ENCODE measurements at regions not wholly inside any gene's neighbourhood (a gene's known extent, or its start where the extent isn't known, plus 50 kb on each side); places are given as distances from the start of the nearest gene placed in this dataset.

GRCh38 chr5:4182144-4182543 is 586.5 kb downstream of the IRX1 start:
- no peak for TF ChIP-seq ZBTB1 (tag by site-specific recombination; IDR thresholded peaks at IDR 0.05)
- Histone ChIP-seq H3K36me3 (ENCODE audit: control insufficient read depth in 2 of 2, insufficient read depth in 1 of 2, low read length in 2 of 2) (no peaks in the 10 kb centered on the region), H3K27ac (ENCODE audit: extremely low read depth, low read depth, low read length) (no peak overlapping the region), H3K4me3 (ENCODE audit: low read depth, low read length) (no peak overlapping the region), H3K9me3 (ENCODE audit: control insufficient read depth, insufficient read depth, low read depth, low read length) (no peaks in the 10 kb centered on the region), H3K4me1 (ENCODE audit: control insufficient read depth, insufficient read depth, low read length) (no peaks in the 10 kb centered on the region)
- POLR2A ChIA-PET, result no interaction called here
- CTCF ChIA-PET, result no interaction called here

DNA sequence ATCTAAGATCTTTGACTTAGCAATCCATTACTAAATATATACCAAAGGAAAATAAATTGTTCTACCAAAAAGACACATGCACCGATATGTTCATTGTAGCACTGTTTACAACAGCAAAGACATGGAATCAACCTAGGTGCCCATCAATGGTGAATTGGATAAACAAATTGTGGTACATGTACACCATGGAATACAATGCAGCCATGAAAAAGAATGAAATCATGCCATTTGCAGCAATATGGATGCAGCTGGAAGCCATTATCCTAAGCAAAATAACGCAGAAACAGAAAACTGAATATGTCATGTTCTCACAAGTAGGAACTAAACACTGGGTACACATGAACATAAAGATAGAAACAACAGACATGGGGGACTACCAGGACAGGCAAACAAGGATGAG is 589.5 kb downstream of the IRX1 start:
- no peak overlapping the region for H3K27ac ChIP-seq (ENCODE audit: extremely low read depth, low read depth, low read length)
- H3K4me3 ChIP-seq (ENCODE audit: low read depth, low read length), result no peak overlapping the region
- ChIA-PET POLR2A (no interaction called here), CTCF (no interaction called here)
- H3K9me3 ChIP-seq (ENCODE audit: control insufficient read depth, insufficient read depth, low read depth, low read length), result no peaks in the 10 kb centered on the region
- no peak for TF ChIP-seq ZBTB8A (tag by site-specific recombination; IDR thresholded peaks at IDR 0.05)
- no peak for TF ChIP-seq ZNF239 (tag by site-specific recombination; IDR thresholded peaks at IDR 0.05)
- TF ChIP-seq EGR2 (tag by site-specific recombination; IDR thresholded peaks at IDR 0.05; ENCODE audit: low read depth), result no peak
- peak; percentile 75; the same call in 1 of the 2 replicates for TF ChIP-seq ZNF146 (tag by site-specific recombination; IDR thresholded peaks at IDR 0.05)
- H3K36me3 ChIP-seq (ENCODE audit: control insufficient read depth in 2 of 2, insufficient read depth in 1 of 2, low read length in 2 of 2), result no peaks in the 10 kb centered on the region
- no peaks in the 10 kb centered on the region for H3K4me1 ChIP-seq (ENCODE audit: control insufficient read depth, insufficient read depth, low read length)

DNA sequence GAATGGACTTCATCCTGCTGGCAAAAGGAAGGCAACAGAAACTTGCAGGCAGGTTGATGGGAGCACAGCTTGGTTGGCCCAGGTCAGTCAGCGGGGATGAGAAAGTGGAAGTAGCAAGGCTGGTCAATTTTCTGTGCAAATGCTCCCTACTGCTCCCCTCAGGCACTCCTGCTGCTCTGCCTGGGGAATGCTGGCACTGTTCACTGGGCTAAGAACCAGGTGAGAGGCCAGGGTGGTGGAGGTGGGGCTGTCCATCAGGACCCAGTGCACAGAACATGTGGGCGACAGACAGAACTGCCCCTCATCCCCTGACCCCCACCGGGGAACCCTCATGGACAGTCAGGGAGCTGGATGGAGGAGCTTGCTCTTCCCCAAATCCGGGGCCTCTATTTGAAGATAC is 593.1 kb downstream of the IRX1 start:
- TF ChIP-seq, protein P1, sequence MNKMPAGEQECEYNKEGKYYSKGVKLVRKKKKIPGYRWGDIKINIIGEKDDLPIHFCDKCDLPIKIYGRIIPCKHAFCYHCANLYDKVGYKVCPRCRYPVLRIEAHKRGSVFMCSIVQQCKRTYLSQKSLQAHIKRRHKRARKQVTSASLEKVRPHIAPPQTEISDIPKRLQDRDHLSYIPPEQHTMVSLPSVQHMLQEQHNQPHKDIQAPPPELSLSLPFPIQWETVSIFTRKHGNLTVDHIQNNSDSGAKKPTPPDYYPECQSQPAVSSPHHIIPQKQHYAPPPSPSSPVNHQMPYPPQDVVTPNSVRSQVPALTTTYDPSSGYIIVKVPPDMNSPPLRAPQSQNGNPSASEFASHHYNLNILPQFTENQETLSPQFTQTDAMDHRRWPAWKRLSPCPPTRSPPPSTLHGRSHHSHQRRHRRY (tag by site-specific recombination; IDR thresholded peaks at IDR 0.05), result no peak
- TF ChIP-seq ZNF514 (tag by site-specific recombination; IDR thresholded peaks at IDR 0.05) (no peak), GLIS2 (tag by site-specific recombination; IDR thresholded peaks at IDR 0.05) (no peak), ZBTB20 (tag by site-specific recombination; IDR thresholded peaks at IDR 0.05) (no peak), ZNF664 (tag by site-specific recombination; IDR thresholded peaks at IDR 0.05) (no peak), ZIC2 (tag by site-specific recombination; IDR thresholded peaks at IDR 0.05) (no peak), ZNF549 (tag by site-specific recombination; IDR thresholded peaks at IDR 0.05) (no peak), ZNF48 (tag by site-specific recombination; IDR thresholded peaks at IDR 0.05) (no peak), ZNF10 (tag by site-specific recombination; IDR thresholded peaks at IDR 0.05) (no peak)
- TF ChIP-seq, protein P2, sequence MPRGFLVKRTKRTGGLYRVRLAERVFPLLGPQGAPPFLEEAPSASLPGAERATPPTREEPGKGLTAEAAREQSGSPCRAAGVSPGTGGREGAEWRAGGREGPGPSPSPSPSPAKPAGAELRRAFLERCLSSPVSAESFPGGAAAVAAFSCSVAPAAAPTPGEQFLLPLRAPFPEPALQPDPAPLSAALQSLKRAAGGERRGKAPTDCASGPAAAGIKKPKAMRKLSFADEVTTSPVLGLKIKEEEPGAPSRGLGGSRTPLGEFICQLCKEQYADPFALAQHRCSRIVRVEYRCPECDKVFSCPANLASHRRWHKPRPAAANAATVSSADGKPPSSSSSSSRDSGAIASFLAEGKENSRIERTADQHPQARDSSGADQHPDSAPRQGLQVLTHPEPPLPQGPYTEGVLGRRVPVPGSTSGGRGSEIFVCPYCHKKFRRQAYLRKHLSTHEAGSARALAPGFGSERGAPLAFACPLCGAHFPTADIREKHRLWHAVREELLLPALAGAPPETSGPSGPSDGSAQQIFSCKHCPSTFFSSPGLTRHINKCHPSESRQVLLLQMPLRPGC (tag by site-specific recombination; IDR thresholded peaks at IDR 0.05), result no peak
- TF ChIP-seq, protein P3, sequence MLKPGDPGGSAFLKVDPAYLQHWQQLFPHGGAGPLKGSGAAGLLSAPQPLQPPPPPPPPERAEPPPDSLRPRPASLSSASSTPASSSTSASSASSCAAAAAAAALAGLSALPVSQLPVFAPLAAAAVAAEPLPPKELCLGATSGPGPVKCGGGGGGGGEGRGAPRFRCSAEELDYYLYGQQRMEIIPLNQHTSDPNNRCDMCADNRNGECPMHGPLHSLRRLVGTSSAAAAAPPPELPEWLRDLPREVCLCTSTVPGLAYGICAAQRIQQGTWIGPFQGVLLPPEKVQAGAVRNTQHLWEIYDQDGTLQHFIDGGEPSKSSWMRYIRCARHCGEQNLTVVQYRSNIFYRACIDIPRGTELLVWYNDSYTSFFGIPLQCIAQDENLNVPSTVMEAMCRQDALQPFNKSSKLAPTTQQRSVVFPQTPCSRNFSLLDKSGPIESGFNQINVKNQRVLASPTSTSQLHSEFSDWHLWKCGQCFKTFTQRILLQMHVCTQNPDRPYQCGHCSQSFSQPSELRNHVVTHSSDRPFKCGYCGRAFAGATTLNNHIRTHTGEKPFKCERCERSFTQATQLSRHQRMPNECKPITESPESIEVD (tag by site-specific recombination; IDR thresholded peaks at IDR 0.05), result no peak
- CTCF ChIA-PET, result interaction anchor here (0.7 kb wide), 1 partner anchor 1015 kb away, joined by 3 read pairs; no protein-coding TSS in a partner anchor
- H3K4me3 ChIP-seq (ENCODE audit: low read depth, low read length), result no peak overlapping the region

DNA sequence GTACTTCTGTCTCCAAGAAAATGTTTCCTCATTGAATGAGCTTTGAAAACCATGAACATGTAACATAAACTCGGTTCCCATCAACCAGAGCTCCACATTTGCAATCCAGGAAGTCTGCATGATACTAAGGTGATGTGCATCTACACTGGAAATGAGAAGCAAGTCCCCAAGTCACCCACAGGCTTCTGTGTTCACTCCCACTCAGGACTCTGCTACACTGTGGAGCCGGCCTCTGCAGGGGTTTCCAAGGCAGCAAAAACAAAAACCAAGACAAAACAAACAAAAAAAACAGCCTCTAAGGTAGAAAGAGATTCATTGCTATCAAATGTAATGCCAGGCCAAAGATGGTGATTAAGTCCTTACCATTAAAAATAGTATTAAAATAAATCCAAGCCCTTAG is 593.7 kb downstream of the IRX1 start:
- no peak overlapping the region for H3K27ac ChIP-seq (ENCODE audit: extremely low read depth, low read depth, low read length)
- H3K4me1 ChIP-seq (ENCODE audit: control insufficient read depth, insufficient read depth, low read length), result no peaks in the 10 kb centered on the region
- H3K36me3 ChIP-seq (ENCODE audit: control insufficient read depth in 2 of 2, insufficient read depth in 1 of 2, low read length in 2 of 2), result no peaks in the 10 kb centered on the region
- CTCF ChIA-PET, result interaction anchor here (0.7 kb wide), 1 partner anchor 1016 kb away, joined by 3 read pairs; no protein-coding TSS in a partner anchor
- no peaks in the 10 kb centered on the region for H3K9me3 ChIP-seq (ENCODE audit: control insufficient read depth, insufficient read depth, low read depth, low read length)
- H3K4me3 ChIP-seq (ENCODE audit: low read depth, low read length), result no peak overlapping the region
- POLR2A ChIA-PET, result no interaction called here
- no peak for TF ChIP-seq ZNF132 (tag by site-specific recombination; IDR thresholded peaks at IDR 0.05; ENCODE audit: borderline replicate concordance)
- no peak for TF ChIP-seq ZSCAN30 (tag by site-specific recombination; IDR thresholded peaks at IDR 0.05)
- no peak for TF ChIP-seq SP3 (tag by site-specific recombination; IDR thresholded peaks at IDR 0.05)
- no peak for TF ChIP-seq HOXC10 (CRISPR knock-in tag; IDR thresholded peaks at IDR 0.05)
- TF ChIP-seq, protein P4, sequence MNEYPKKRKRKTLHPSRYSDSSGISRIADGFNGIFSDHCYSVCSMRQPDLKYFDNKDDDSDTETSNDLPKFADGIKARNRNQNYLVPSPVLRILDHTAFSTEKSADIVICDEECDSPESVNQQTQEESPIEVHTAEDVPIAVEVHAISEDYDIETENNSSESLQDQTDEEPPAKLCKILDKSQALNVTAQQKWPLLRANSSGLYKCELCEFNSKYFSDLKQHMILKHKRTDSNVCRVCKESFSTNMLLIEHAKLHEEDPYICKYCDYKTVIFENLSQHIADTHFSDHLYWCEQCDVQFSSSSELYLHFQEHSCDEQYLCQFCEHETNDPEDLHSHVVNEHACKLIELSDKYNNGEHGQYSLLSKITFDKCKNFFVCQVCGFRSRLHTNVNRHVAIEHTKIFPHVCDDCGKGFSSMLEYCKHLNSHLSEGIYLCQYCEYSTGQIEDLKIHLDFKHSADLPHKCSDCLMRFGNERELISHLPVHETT (tag by site-specific recombination; IDR thresholded peaks at IDR 0.05), result no peak
- no peak for TF ChIP-seq ZNF623 (tag by site-specific recombination; IDR thresholded peaks at IDR 0.05)
- no peak for TF ChIP-seq GLI2 (tag by site-specific recombination; IDR thresholded peaks at IDR 0.05; ENCODE audit: borderline replicate concordance, low read depth)
- no peak for TF ChIP-seq ZNF2 (tag by site-specific recombination; IDR thresholded peaks at IDR 0.05)
- no peak for TF ChIP-seq ZNF211 (tag by site-specific recombination; IDR thresholded peaks at IDR 0.05; ENCODE audit: low read depth)
- no peak for TF ChIP-seq ZNF768 (tag by site-specific recombination; IDR thresholded peaks at IDR 0.05)

More for the DNA sequence above, 593.1 kb downstream of the IRX1 start:
- POLR2A ChIA-PET, result no interaction called here
- no peaks in the 10 kb centered on the region for H3K36me3 ChIP-seq (ENCODE audit: control insufficient read depth in 2 of 2, insufficient read depth in 1 of 2, low read length in 2 of 2)
- H3K9me3 ChIP-seq (ENCODE audit: control insufficient read depth, insufficient read depth, low read depth, low read length), result no peaks in the 10 kb centered on the region
- no peaks in the 10 kb centered on the region for H3K4me1 ChIP-seq (ENCODE audit: control insufficient read depth, insufficient read depth, low read length)
- H3K27ac ChIP-seq (ENCODE audit: extremely low read depth, low read depth, low read length), result no peak overlapping the region
